Caki2 (cell line): ENCODE measurements at regions not wholly inside any gene's neighbourhood (a gene's known extent, or its start where the extent isn't known, plus 50 kb on each side); places are given as distances from the start of the nearest gene placed in this dataset.

ENCODE experiments used
- DNase-seq: peaks from one replicate; pipeline ENCODE4 v3.0.0-alpha.2; 2015; ENCODE audit warnings: low read depth
- in situ Hi-C: cut with HindIII; loops from 2 replicates; pipeline ENCODE4 v1.10.0; 2016; ENCODE audit warnings: low sequenced_read_pairs, low pct_unique_long_range_greater_than_20kb, mixed read lengths

DNA sequence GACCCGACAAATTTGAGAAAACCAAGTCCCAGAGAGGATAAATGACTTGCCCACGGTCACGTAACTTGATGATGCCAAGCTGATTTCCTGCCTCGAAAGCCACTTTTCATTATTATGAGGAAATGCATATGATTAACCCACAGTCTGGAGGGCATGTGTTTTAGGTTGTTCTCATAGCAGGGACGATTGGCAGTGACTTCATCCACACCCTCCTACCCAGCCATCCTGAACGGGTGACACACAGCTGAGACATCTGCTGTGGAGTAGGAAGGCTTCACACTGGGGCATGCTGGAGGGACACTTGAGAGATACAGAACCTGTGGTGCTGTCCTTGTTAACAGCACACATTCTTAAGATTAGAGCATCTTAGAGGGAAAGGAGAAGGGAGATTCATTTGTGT lies 65.4 kb upstream of the WDFY2 start:
- DNase-seq = peak; percentile 70
- in situ Hi-C loops = no loop called here

- in situ Hi-C loops = no loop called here
- DNase-seq = no peak
Observed at GRCh38 chr13:51519771-51520216, 64.5 kb upstream of the WDFY2 start.

- in situ Hi-C loops = no loop called here
- DNase-seq = no peak
Observed at GRCh38 chr13:51520524-51520923, 63.7 kb upstream of the WDFY2 start.

GRCh38 chr13:51523082-51523518 lies 61.2 kb upstream of the WDFY2 start:
- DNase-seq = no peak
- in situ Hi-C loops = no loop called here

DNA sequence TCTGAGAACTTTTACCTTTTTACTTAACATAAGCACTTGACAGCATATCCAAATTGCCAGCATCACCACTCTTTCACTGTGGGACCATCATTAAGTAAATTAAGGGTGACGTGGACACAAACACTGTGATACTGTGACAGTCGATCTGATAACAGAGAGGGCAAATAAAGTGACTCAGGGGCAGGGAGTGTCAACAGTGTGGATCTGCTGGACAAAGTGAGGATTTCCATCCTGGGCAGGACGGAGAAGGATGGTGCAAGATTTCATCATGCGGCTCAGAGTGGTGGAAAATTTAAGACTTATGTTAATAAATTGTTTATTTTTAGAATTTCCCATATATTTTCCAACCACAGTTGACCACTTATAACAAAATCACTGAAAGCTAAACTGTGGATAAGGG lies 60.0 kb upstream of the WDFY2 start:
- in situ Hi-C loops = no loop called here
- DNase-seq = no peak

- in situ Hi-C loops = no loop called here
- no peak for DNase-seq
Observed at GRCh38 chr13:51524829-51525566, 59.3 kb upstream of the WDFY2 start.

DNA sequence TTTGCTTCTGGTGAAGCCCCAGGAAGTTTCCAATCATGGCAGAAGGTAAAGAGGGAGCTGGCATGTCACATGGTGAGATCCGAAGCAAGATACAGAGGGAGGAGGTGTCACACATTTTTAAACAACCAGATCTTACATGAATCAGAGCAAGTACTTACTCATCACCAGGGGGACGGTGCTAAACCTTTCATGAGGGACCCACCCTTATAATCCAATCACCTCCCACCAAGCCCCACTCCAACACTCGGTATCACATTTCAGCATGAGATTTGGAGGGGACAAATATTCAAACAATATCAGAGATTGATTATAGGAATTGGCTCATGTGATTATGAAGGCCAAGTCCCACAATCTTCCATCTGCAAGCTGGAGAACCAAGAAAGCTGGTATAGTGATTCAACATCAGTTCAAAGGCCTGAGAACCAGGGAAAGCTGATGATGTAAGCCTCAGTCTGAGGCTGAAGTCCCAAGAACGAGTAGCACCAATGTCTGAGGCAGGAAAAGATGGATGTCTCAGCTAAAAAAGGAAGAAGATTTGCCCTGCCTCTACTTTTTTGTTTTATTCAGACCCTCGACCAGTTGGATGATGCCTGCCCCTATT lies 58.6 kb upstream of the WDFY2 start:
- no peak for DNase-seq
- in situ Hi-C loops = no loop called here

GRCh38 chr13:51526202-51526601 lies 58.1 kb upstream of the WDFY2 start:
- DNase-seq = no peak

DNA sequence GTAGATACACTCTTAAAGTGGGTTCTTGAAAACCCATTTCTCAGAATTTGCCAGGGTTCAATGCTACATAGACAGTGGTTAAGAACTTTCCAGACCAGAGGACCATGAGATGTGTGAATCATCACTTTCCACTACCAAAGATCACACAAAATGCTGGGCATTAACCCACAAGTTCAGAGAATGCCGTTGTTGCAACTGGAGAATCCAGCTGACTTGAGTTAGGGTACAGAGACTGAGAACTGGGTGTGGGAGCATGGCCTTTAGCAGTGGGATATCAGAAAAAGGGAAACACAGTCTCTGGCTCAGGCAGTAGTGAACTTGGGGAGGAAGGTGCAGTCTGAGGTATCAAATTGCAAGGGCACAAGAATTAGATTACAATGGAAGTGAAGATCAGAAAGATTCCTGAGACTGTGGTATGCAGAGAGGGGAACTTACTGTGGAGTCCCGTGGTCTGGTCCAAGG lies 51.5 kb upstream of the WDFY2 start:
- in situ Hi-C loops = no loop called here

More at GRCh38 chr13:51526202-51526601, 58.1 kb upstream of the WDFY2 start:
- in situ Hi-C loops = no loop called here

DNA sequence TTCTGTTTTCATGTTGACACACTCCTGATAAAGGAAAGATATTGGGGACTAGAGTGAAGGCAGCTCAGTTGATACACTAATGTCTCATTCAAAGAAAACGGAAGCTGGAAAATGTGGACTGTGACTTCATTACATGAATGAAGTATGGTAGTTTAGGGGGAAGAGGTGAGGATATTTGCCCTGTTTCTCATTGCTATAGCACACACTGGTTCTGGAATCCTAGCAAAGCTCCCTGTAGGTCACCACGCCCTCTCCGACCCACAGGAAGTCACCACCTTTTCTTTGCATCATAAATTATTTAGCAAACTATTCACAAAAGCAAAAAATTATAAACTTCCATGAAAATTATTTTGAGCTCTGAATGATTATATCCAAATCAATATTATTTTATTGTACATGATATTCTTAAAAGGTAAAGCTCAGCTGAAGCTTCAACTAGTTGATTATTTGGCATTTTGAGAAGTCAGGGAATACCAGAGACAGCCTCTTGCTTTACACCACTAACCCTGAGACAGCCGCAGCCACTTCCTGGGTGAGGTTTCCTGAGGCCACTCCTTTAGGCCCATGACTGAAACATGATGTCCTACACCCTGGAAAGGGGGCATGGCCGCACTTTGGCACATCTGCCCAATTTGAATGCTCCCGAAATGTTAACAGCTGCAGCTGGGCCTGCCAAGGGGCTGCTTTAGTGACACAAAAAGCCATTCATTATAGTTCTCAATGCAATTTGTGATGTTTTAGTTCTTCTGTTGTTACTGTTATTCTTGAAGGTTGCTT lies 50.0 kb upstream of the WDFY2 start:
- no peak for DNase-seq
- in situ Hi-C loops = no loop called here

More for the DNA sequence above, 51.5 kb upstream of the WDFY2 start:
- DNase-seq = no peak
